GM23338 (cell line): ENCODE measurements at regions not wholly inside any gene's neighbourhood (a gene's known extent, or its start where the extent isn't known, plus 50 kb on each side); places are given as distances from the start of the nearest gene placed in this dataset.
A peak's percentile ranks its signal among the peaks of the same experiment; 100 is the strongest.

Experiments
- ATAC-seq: fragments of 200-7000 bp; cut with Tn5 transposase; 3 replicates; pipeline ENCODE4 v1.9.1; 2020
- DNase-seq: peaks from one replicate; pipeline ENCODE4 v3.0.0-alpha.2; 2015; ENCODE audit warnings: low spot score
- H2AFZ ChIP-seq: fragments of 200-600 bp; sonication (generic); 2 replicates; pipeline ENCODE4 v1.8.0; 2016; ENCODE audit warnings: antibody characterized with exemption, mild to moderate bottlenecking, moderate library complexity
- H3F3A ChIP-seq: fragments of 200-600 bp; sonication (generic); replicated peaks from 2 replicates; pipeline ENCODE4 v1.8.0; 2017; ENCODE audit warnings: antibody characterized with exemption, mixed run types, low read depth
- H3K27ac ChIP-seq: fragments of 200-600 bp; sonication (generic); 2 replicates; pipeline ENCODE4 v1.6.1; 2016; ENCODE audit warnings: low read depth
- H3K27me3 ChIP-seq: fragments of 200-600 bp; sonication (generic); 2 replicates; pipeline ENCODE4 v1.8.0; 2016; ENCODE audit warnings: mild to moderate bottlenecking, mixed run types, moderate library complexity; ENCODE audit not compliant: insufficient read depth
- H3K36me3 ChIP-seq: fragments of 200-600 bp; sonication (generic); 2 replicates; pipeline ENCODE4 v1.8.0; 2016; ENCODE audit warnings: mild to moderate bottlenecking; ENCODE audit not compliant: insufficient read depth
- H3K4me1 ChIP-seq: fragments of 200-600 bp; sonication (generic); 2 replicates; pipeline ENCODE4 v1.8.0; 2016; ENCODE audit warnings: mild to moderate bottlenecking, moderate library complexity; ENCODE audit not compliant: insufficient read depth
- H3K4me2 ChIP-seq: fragments of 200-600 bp; sonication (generic); 2 replicates; pipeline ENCODE4 v1.7.1; 2017; ENCODE audit warnings: mixed run types
- H3K4me3 ChIP-seq: fragments of 200-600 bp; sonication (generic); 2 replicates; pipeline ENCODE4 v1.6.1; 2016; ENCODE audit warnings: mixed run types
- H3K79me2 ChIP-seq: fragments of 200-600 bp; sonication (generic); replicated peaks from 2 replicates; pipeline ENCODE4 v1.8.0; 2017; ENCODE audit warnings: mild to moderate bottlenecking; ENCODE audit not compliant: insufficient read depth
- H3K9me2 ChIP-seq: fragments of 200-600 bp; sonication (generic); 2 replicates; pipeline ENCODE4 v1.8.0; 2017; ENCODE audit not compliant: insufficient read depth
- H4K20me1 ChIP-seq: fragments of 200-600 bp; sonication (generic); replicated peaks from 2 replicates; pipeline ENCODE4 v1.8.0; 2017; ENCODE audit warnings: mild to moderate bottlenecking; ENCODE audit not compliant: insufficient read depth
- H3K27ac Mint-ChIP-seq: 2 replicates; pipeline ENCODE4 v1.8.0; 2020; ENCODE audit warnings: inconsistent platforms, mild to moderate bottlenecking, moderate library complexity, mixed read lengths
- H3K27me3 Mint-ChIP-seq: 3 replicates; pipeline ENCODE4 v1.8.0; 2022; ENCODE audit warnings: low read depth, mild to moderate bottlenecking, moderate library complexity, mixed read lengths, inconsistent platforms; ENCODE audit not compliant: insufficient read depth, poor library complexity
- H3K36me3 Mint-ChIP-seq: 3 replicates; pipeline ENCODE4 v1.8.0; 2021; ENCODE audit warnings: low read depth, mild to moderate bottlenecking, inconsistent platforms, moderate library complexity, mixed read lengths
- H3K4me1 Mint-ChIP-seq: 3 replicates; pipeline ENCODE4 v1.8.0; 2020; ENCODE audit warnings: mild to moderate bottlenecking, inconsistent platforms, mixed read lengths
- H3K4me3 Mint-ChIP-seq: 3 replicates; pipeline ENCODE4 v1.8.0; 2021; ENCODE audit warnings: moderate library complexity, mild to moderate bottlenecking, inconsistent platforms, mixed read lengths
- H3K9me3 Mint-ChIP-seq: 3 replicates; pipeline ENCODE4 v1.8.0; 2020; ENCODE audit warnings: moderate library complexity, mild to moderate bottlenecking, inconsistent platforms, mixed read lengths
- CREB1 ChIP-seq: fragments of 250-450 bp; sonication (Bioruptor Pico); IDR thresholded peaks from 2 replicates; pipeline ENCODE4 v1.5.0; 2020; ENCODE audit warnings: low read depth, mild to moderate bottlenecking, moderate library complexity
- EZH2 ChIP-seq: fragments of 200-600 bp; sonication (generic); IDR thresholded peaks from one replicate; pipeline ENCODE4 v1.8.0; 2017; ENCODE audit warnings: antibody characterized with exemption, mild to moderate bottlenecking, low read depth; ENCODE audit not compliant: unreplicated experiment
- EZH2phosphoT487 ChIP-seq: fragments of 200-600 bp; sonication (generic); IDR thresholded peaks from one replicate; pipeline ENCODE4 v1.8.1; 2018; ENCODE audit warnings: antibody characterized with exemption; ENCODE audit not compliant: unreplicated experiment
- JUNB ChIP-seq: IDR thresholded peaks from one replicate; pipeline ENCODE4 v1.6.1; 2016; ENCODE audit warnings: antibody characterized with exemption; ENCODE audit not compliant: unreplicated experiment
- NANOG ChIP-seq: IDR thresholded peaks from 2 replicates; pipeline ENCODE4 v1.6.1; 2016; ENCODE audit warnings: antibody characterized with exemption, borderline replicate concordance
- POLR2AphosphoS5 ChIP-seq: IDR thresholded peaks from 2 replicates; pipeline ENCODE4 v1.6.1; 2016; ENCODE audit warnings: antibody characterized with exemption, low read depth
- STAT1 ChIP-seq: IDR thresholded peaks from one replicate; pipeline ENCODE4 v1.6.1; 2016; ENCODE audit warnings: antibody characterized with exemption; ENCODE audit not compliant: unreplicated experiment
- ZNF114 ChIP-seq: fragments of 250-450 bp; sonication (Bioruptor Pico); IDR thresholded peaks from 2 replicates; pipeline ENCODE4 v1.5.0; 2020; ENCODE audit warnings: mild to moderate bottlenecking, moderate library complexity
- ZNF331 ChIP-seq: fragments of 250-450 bp; sonication (Bioruptor Pico); IDR thresholded peaks from 2 replicates; pipeline ENCODE4 v1.5.0; 2020; ENCODE audit warnings: low read depth, mild to moderate bottlenecking, moderate library complexity
- TF ChIP-seq, protein P1 (sequence below): IDR thresholded peaks from one replicate; pipeline ENCODE4 v1.6.1; 2018; ENCODE audit warnings: antibody characterized with exemption; ENCODE audit not compliant: unreplicated experiment
- TF ChIP-seq, protein P2 (sequence below), 2 experiments: fragments of 200-600 bp in 1 of 2; sonication (generic) in 1 of 2; conservative IDR thresholded peaks; 2 replicates each; pipeline versions ENCODE4 v1.5.1 to v1.6.1; 2016 to 2017; ENCODE audit warnings: antibody characterized with exemption in 2 of 2, low read depth in 2 of 2, mild to moderate bottlenecking in 2 of 2, moderate library complexity in 1 of 2
- TF ChIP-seq, protein P3 (sequence below): IDR thresholded peaks from 2 replicates; pipeline ENCODE4 v1.6.1; 2016; ENCODE audit warnings: antibody characterized with exemption

DNA sequence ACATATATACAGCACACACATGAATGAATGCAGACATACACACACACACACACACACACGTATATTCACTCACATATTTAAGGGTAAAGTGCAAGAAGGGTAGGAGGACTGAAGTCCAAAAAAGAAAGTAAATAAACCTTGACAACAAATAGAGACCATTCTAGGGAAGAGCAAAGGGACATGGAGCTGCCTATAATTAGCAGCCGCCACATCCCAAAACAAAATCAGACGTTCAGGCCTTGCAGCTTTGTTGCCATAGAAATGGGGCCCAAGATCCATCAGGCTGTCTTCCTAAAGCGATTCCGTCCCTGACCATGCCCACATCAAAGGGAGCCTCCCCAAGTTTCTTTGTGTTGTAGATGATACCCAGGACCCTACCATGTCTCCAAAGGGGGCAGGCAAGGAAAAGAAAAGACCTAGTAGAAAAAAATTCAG, 703.5 kb upstream of the TBX3 start:
- H3K9me2 ChIP-seq, result no peaks in the 10 kb centered on the region
- H3K27ac Mint-ChIP-seq, result no peak overlapping the region
- H3K4me1 Mint-ChIP-seq, result peaks cover 9% of the 10 kb centered on the region
- H3K4me2 ChIP-seq, result no peak overlapping the region
- no peaks in the 10 kb centered on the region for H3K27me3 Mint-ChIP-seq
- no peaks in the 10 kb centered on the region for H3K9me3 Mint-ChIP-seq
- ATAC-seq, result peak; percentile 36; the same call in 1 of the 3 replicates
- H3K27ac ChIP-seq, result no peak overlapping the region
- no peaks in the 10 kb centered on the region for H3F3A ChIP-seq
- H2AFZ ChIP-seq, result no peak overlapping the region
- peak; percentile 41 for DNase-seq
- H3K79me2 ChIP-seq, result no peaks in the 10 kb centered on the region
- H3K4me3 ChIP-seq, result no peak overlapping the region
- H4K20me1 ChIP-seq, result no peaks in the 10 kb centered on the region
- peaks cover 8% of the 10 kb centered on the region; the same call in 1 of the 2 replicates for H3K4me1 ChIP-seq
- no peak overlapping the region for H3K4me3 Mint-ChIP-seq
- no peaks in the 10 kb centered on the region; the same call in 2 of the 3 replicates for H3K36me3 Mint-ChIP-seq
- H3K27me3 ChIP-seq, result no peaks in the 10 kb centered on the region
- H3K36me3 ChIP-seq, result no peaks in the 10 kb centered on the region
- TF ChIP-seq EZH2 (no peak), EZH2phosphoT487 (no peak), ZNF114 (CRISPR knock-in tag) (no peak), JUNB (no peak), ZNF331 (CRISPR knock-in tag) (no peak)
- TF ChIP-seq, protein P1, sequence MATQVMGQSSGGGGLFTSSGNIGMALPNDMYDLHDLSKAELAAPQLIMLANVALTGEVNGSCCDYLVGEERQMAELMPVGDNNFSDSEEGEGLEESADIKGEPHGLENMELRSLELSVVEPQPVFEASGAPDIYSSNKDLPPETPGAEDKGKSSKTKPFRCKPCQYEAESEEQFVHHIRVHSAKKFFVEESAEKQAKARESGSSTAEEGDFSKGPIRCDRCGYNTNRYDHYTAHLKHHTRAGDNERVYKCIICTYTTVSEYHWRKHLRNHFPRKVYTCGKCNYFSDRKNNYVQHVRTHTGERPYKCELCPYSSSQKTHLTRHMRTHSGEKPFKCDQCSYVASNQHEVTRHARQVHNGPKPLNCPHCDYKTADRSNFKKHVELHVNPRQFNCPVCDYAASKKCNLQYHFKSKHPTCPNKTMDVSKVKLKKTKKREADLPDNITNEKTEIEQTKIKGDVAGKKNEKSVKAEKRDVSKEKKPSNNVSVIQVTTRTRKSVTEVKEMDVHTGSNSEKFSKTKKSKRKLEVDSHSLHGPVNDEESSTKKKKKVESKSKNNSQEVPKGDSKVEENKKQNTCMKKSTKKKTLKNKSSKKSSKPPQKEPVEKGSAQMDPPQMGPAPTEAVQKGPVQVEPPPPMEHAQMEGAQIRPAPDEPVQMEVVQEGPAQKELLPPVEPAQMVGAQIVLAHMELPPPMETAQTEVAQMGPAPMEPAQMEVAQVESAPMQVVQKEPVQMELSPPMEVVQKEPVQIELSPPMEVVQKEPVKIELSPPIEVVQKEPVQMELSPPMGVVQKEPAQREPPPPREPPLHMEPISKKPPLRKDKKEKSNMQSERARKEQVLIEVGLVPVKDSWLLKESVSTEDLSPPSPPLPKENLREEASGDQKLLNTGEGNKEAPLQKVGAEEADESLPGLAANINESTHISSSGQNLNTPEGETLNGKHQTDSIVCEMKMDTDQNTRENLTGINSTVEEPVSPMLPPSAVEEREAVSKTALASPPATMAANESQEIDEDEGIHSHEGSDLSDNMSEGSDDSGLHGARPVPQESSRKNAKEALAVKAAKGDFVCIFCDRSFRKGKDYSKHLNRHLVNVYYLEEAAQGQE, result no peak
- TF ChIP-seq, protein P2, sequence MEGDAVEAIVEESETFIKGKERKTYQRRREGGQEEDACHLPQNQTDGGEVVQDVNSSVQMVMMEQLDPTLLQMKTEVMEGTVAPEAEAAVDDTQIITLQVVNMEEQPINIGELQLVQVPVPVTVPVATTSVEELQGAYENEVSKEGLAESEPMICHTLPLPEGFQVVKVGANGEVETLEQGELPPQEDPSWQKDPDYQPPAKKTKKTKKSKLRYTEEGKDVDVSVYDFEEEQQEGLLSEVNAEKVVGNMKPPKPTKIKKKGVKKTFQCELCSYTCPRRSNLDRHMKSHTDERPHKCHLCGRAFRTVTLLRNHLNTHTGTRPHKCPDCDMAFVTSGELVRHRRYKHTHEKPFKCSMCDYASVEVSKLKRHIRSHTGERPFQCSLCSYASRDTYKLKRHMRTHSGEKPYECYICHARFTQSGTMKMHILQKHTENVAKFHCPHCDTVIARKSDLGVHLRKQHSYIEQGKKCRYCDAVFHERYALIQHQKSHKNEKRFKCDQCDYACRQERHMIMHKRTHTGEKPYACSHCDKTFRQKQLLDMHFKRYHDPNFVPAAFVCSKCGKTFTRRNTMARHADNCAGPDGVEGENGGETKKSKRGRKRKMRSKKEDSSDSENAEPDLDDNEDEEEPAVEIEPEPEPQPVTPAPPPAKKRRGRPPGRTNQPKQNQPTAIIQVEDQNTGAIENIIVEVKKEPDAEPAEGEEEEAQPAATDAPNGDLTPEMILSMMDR (conservative IDR thresholded peaks at IDR 0.05; ENCODE audit: low read depth in 2 of 2), result no peak
- TF ChIP-seq, protein P3, sequence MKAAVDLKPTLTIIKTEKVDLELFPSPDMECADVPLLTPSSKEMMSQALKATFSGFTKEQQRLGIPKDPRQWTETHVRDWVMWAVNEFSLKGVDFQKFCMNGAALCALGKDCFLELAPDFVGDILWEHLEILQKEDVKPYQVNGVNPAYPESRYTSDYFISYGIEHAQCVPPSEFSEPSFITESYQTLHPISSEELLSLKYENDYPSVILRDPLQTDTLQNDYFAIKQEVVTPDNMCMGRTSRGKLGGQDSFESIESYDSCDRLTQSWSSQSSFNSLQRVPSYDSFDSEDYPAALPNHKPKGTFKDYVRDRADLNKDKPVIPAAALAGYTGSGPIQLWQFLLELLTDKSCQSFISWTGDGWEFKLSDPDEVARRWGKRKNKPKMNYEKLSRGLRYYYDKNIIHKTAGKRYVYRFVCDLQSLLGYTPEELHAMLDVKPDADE, result no peak

DNA sequence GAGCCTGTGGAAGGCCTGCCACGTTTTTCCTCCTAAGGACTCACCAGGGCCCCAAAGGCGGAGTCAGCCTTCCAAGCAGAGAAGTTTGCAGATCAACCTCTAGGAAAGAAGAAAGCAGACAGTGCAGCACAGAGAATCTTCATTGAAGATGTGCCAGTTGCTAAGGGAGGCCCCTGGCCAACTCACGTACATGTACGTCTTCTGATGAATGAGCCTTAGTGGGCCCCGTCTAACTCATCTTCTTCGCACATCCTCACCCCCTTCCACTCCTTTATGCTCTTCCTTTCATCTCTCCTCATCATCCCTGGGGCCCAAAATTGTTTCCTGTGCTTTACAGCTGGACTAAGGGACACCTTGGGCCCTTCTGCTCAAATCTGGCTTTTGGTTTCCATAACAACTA, 703.0 kb upstream of the TBX3 start:
- Histone ChIP-seq H3K79me2 (no peaks in the 10 kb centered on the region), H3F3A (no peaks in the 10 kb centered on the region), H3K9me2 (no peaks in the 10 kb centered on the region), H3K27ac (no peak overlapping the region), H2AFZ (no peak overlapping the region), H3K36me3 (no peaks in the 10 kb centered on the region), H3K27me3 (no peaks in the 10 kb centered on the region), H4K20me1 (no peaks in the 10 kb centered on the region), H3K4me2 (no peak overlapping the region), H3K4me1 (peaks cover 8% of the 10 kb centered on the region; the same call in 1 of the 2 replicates), H3K4me3 (no peak overlapping the region)
- Mint-ChIP-seq H3K27me3 (no peaks in the 10 kb centered on the region), H3K27ac (no peak overlapping the region), H3K36me3 (no peaks in the 10 kb centered on the region; the same call in 2 of the 3 replicates), H3K9me3 (no peaks in the 10 kb centered on the region), H3K4me1 (peaks cover 9% of the 10 kb centered on the region), H3K4me3 (no peak overlapping the region)
- TF ChIP-seq EZH2phosphoT487 (no peak), CREB1 (CRISPR knock-in tag) (no peak), JUNB (no peak), STAT1 (no peak), POLR2AphosphoS5 (no peak), NANOG (no peak)
- TF ChIP-seq, protein P2 (conservative IDR thresholded peaks at IDR 0.05; ENCODE audit: low read depth in 2 of 2), result no peak
- TF ChIP-seq, protein P1, result no peak
- DNase-seq, result no peak
- no peak for ATAC-seq
